Trophoblast cell (in vitro differentiated cells and primary cell): ENCODE measurements at regions not wholly inside any gene's neighbourhood (a gene's known extent, or its start where the extent isn't known, plus 50 kb on each side); places are given as distances from the start of the nearest gene placed in this dataset.

ENCODE experiments used
- DNase-seq, 2 donors: peaks; one replicate each; pipeline ENCODE4 v3.0.0-alpha.2; 2016
- H2AFZ ChIP-seq: 2 replicates; pipeline ENCODE4 v1.6.1; 2013; ENCODE audit warnings: low read length, moderate library complexity, mild to moderate bottlenecking; ENCODE audit not compliant: insufficient read depth, poor library complexity
- H2AK5ac ChIP-seq: 2 replicates; pipeline ENCODE4 v1.6.1; 2013; ENCODE audit warnings: mild to moderate bottlenecking, low read length
- H2BK120ac ChIP-seq: 2 replicates; pipeline ENCODE4 v1.6.1; 2013; ENCODE audit warnings: low read length, mild to moderate bottlenecking, moderate library complexity; ENCODE audit not compliant: insufficient read depth, poor library complexity
- H2BK12ac ChIP-seq: 2 replicates; pipeline ENCODE4 v1.6.1; 2013; ENCODE audit warnings: mild to moderate bottlenecking, low read length, moderate library complexity
- H2BK5ac ChIP-seq: 2 replicates; pipeline ENCODE4 v1.6.1; 2013; ENCODE audit warnings: low read length, low read depth, moderate library complexity, mild to moderate bottlenecking; ENCODE audit not compliant: poor library complexity
- H3K14ac ChIP-seq: 2 replicates; pipeline ENCODE4 v1.6.1; 2013; ENCODE audit warnings: mild to moderate bottlenecking, low read length
- H3K18ac ChIP-seq: 2 replicates; pipeline ENCODE4 v1.6.1; 2013; ENCODE audit warnings: mild to moderate bottlenecking, low read length
- H3K23ac ChIP-seq: 2 replicates; pipeline ENCODE4 v1.6.1; 2013; ENCODE audit warnings: low read length
- H3K27ac ChIP-seq: 2 replicates; pipeline ENCODE4 v1.5.1; 2013; ENCODE audit warnings: low read depth, mild to moderate bottlenecking, inconsistent platforms, low read length, moderate library complexity
- H3K27me3 ChIP-seq: 2 replicates; pipeline ENCODE4 v1.6.1; 2013; ENCODE audit warnings: inconsistent platforms, mild to moderate bottlenecking, low read length, moderate library complexity; ENCODE audit not compliant: insufficient read depth
- H3K36me3 ChIP-seq, 2 experiments: 1 replicate in 1 of 2; 2 replicates in 1 of 2; pipeline ENCODE4 v1.6.1; 2013; ENCODE audit warnings: low read length in 2 of 2, mild to moderate bottlenecking in 2 of 2, moderate library complexity in 1 of 2; ENCODE audit not compliant: insufficient read depth in 2 of 2, control insufficient read depth in 1 of 2
- H3K4ac ChIP-seq: 2 replicates; pipeline ENCODE4 v1.6.1; 2013; ENCODE audit warnings: low read depth, mild to moderate bottlenecking, low read length, moderate library complexity
- H3K4me1 ChIP-seq, 2 experiments: 1 replicate in 1 of 2; 2 replicates in 1 of 2; pipeline ENCODE4 v1.6.1; 2013; ENCODE audit warnings: low read length in 2 of 2, mild to moderate bottlenecking in 2 of 2, moderate library complexity in 1 of 2; ENCODE audit not compliant: insufficient read depth in 2 of 2, control insufficient read depth in 1 of 2
- H3K4me2 ChIP-seq: 2 replicates; pipeline ENCODE4 v1.6.1; 2013; ENCODE audit warnings: inconsistent platforms, mild to moderate bottlenecking, low read length, moderate library complexity
- H3K4me3 ChIP-seq: 2 replicates; pipeline ENCODE4 v1.5.1; 2013; ENCODE audit warnings: mild to moderate bottlenecking, low read depth, low read length, inconsistent platforms
- H3K79me1 ChIP-seq: one replicate; pipeline ENCODE4 v1.6.1; 2013; ENCODE audit warnings: low read length
- H3K79me2 ChIP-seq: 2 replicates; pipeline ENCODE4 v1.6.1; 2013; ENCODE audit warnings: low read length, mild to moderate bottlenecking; ENCODE audit not compliant: control insufficient read depth, insufficient read depth, poor library complexity
- H3K9ac ChIP-seq: 2 replicates; pipeline ENCODE4 v1.6.1; 2013; ENCODE audit warnings: mild to moderate bottlenecking, low read length
- H3K9me3 ChIP-seq: 2 replicates; pipeline ENCODE4 v1.6.1; 2013; ENCODE audit warnings: low read depth, mild to moderate bottlenecking, control low read depth, inconsistent platforms, low read length; ENCODE audit not compliant: insufficient read depth
- H4K12ac ChIP-seq: 2 replicates; pipeline ENCODE4 v1.6.1; 2013; ENCODE audit warnings: low read depth, mild to moderate bottlenecking, low read length, moderate library complexity
- H4K8ac ChIP-seq: 2 replicates; pipeline ENCODE4 v1.6.1; 2013; ENCODE audit warnings: low read depth, mild to moderate bottlenecking, low read length, moderate library complexity
- H4K91ac ChIP-seq: one replicate; pipeline ENCODE4 v1.6.1; 2013; ENCODE audit warnings: low read depth, mild to moderate bottlenecking, low read length, moderate library complexity
- WGBS: extraction: QIAGEN DNeasy Blood & Tissue Kit; methylation state at CpG from one replicate; pipeline ENCODE4 v1.1.7; 2013; ENCODE audit warnings: missing lambda C conversion rate; ENCODE audit not compliant: insufficient read length, insufficient coverage; ENCODE audit errors: extremely low coverage; 5-methylcytosine and 5-hydroxymethylcytosine counted together

DNA sequence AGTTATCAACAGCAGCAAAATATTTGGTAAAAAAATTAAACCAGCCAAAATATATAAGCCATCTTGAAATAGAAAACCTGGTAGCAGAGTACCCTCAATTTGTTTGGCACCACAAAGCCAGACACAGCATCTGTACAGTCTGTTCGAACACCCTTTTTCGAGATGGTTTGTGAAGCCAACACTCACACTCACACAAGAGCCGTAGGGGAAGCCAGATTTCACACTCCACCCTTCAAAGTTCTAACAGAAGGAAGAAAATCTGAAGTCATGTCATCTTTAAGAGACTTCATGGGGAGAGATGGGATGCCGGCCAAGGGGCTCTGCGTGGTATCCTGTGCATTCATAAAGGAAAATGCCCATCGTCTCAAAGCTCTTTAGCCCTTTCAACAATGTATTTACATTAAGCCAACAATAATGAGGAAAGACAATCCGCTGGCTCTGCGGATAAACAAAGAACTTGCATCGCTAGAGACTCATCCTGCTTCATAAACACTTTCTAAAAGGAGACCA lies 451.5 kb upstream of the CHST9 start:
- Histone ChIP-seq H3K14ac (no peak overlapping the region), H3K4ac (no peak overlapping the region), H2AK5ac (no peak overlapping the region), H2BK12ac (no peak overlapping the region), H3K18ac (no peak overlapping the region), H3K4me3 (no peak overlapping the region), H2BK120ac (no peak overlapping the region), H3K9ac (no peak overlapping the region), H3K79me1 (no peaks in the 10 kb centered on the region), H3K27me3 (no peaks in the 10 kb centered on the region), H4K12ac (no peak overlapping the region), H3K27ac (no peak overlapping the region), H2AFZ (no peak overlapping the region), H3K9me3 (no peaks in the 10 kb centered on the region), H4K91ac (no peak overlapping the region), H3K36me3 (no peaks in the 10 kb centered on the region), H3K79me2 (no peaks in the 10 kb centered on the region), H2BK5ac (no peak overlapping the region), H3K4me2 (no peak overlapping the region), H4K8ac (no peak overlapping the region), H3K23ac (no peak overlapping the region), H3K4me1 (no peaks in the 10 kb centered on the region)
- no peak for DNase-seq
- no CpG with 5 or more reads among the region's 9 CpGs for WGBS

DNA sequence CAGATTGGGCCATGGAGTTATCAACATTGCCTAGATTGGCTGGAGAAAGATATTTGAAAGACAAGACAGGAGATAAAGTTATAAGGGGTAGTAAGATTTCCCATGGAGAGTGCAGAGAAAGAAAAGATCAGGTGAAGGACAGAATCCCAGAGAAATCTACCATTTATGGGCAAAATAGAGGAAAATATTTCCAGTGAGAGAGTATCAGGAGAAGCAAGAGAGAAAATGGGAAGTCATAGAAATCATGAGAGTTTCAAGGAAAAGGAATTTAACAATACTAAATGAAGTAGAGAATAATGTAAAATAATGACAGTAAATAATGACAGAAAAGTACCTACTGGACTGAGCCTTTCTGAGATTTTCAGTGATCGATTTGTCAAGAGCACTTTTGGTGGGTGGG lies 447.6 kb upstream of the CHST9 start:
- Histone ChIP-seq H4K91ac (no peak overlapping the region), H4K8ac (no peak overlapping the region), H3K18ac (no peak overlapping the region), H2BK5ac (no peak overlapping the region), H3K4me2 (no peak overlapping the region), H3K36me3 (no peaks in the 10 kb centered on the region), H2BK120ac (no peak overlapping the region), H3K9me3 (no peaks in the 10 kb centered on the region), H3K27me3 (no peaks in the 10 kb centered on the region), H3K4me3 (no peak overlapping the region), H4K12ac (no peak overlapping the region), H3K79me2 (no peaks in the 10 kb centered on the region), H3K23ac (no peak overlapping the region), H3K9ac (no peak overlapping the region), H2BK12ac (no peak overlapping the region), H3K14ac (no peak overlapping the region), H3K4me1 (peaks cover 0 to 2% of the 10 kb centered on the region in 2 experiments), H3K27ac (no peak overlapping the region), H2AFZ (no peak overlapping the region), H2AK5ac (no peak overlapping the region), H3K79me1 (no peaks in the 10 kb centered on the region), H3K4ac (no peak overlapping the region)
- no peak for DNase-seq
- no CpG with 5 or more reads among the region's 1 CpG for WGBS

- no peak overlapping the region for H4K8ac ChIP-seq
- no peak overlapping the region for H3K4me2 ChIP-seq
- no peak overlapping the region for H2BK5ac ChIP-seq
- no peaks in the 10 kb centered on the region for H3K79me1 ChIP-seq
- no peak overlapping the region for H4K12ac ChIP-seq
- WGBS, result no CpG with 5 or more reads among the region's 4 CpGs
- H3K79me2 ChIP-seq, result no peaks in the 10 kb centered on the region
- H3K27ac ChIP-seq, result no peak overlapping the region
- no peak overlapping the region for H3K23ac ChIP-seq
- H2AK5ac ChIP-seq, result no peak overlapping the region
- DNase-seq, result no peak
- H3K4me3 ChIP-seq, result no peak overlapping the region
- H3K9me3 ChIP-seq, result no peaks in the 10 kb centered on the region
- H2AFZ ChIP-seq, result no peak overlapping the region
- no peak overlapping the region for H2BK12ac ChIP-seq
- H2BK120ac ChIP-seq, result no peak overlapping the region
- no peaks in the 10 kb centered on the region for H3K36me3 ChIP-seq
- no peak overlapping the region for H4K91ac ChIP-seq
- no peak overlapping the region for H3K14ac ChIP-seq
- H3K4me1 ChIP-seq, result peaks cover 0 to 2% of the 10 kb centered on the region in 2 experiments
- no peak overlapping the region for H3K18ac ChIP-seq
- H3K9ac ChIP-seq, result no peak overlapping the region
- H3K27me3 ChIP-seq, result no peaks in the 10 kb centered on the region
- H3K4ac ChIP-seq, result no peak overlapping the region
These were observed 442.8 kb upstream of the CHST9 start for GRCh38 chr18:27627927-27628326.

GRCh38 chr18:27621236-27621890 lies 436.3 kb upstream of the CHST9 start:
- Histone ChIP-seq H4K91ac (no peak overlapping the region), H4K8ac (no peak overlapping the region), H3K4me3 (no peak overlapping the region), H2AFZ (no peak overlapping the region), H3K4me2 (no peak overlapping the region), H3K9ac (no peak overlapping the region), H3K14ac (no peak overlapping the region), H3K27me3 (no peaks in the 10 kb centered on the region), H3K4me1 (no peaks in the 10 kb centered on the region), H3K9me3 (no peaks in the 10 kb centered on the region), H3K23ac (no peak overlapping the region), H3K4ac (no peak overlapping the region), H3K79me2 (no peaks in the 10 kb centered on the region), H2BK12ac (no peak overlapping the region), H4K12ac (no peak overlapping the region), H3K18ac (no peak overlapping the region), H2AK5ac (no peak overlapping the region), H3K27ac (no peak overlapping the region), H3K36me3 (no peaks in the 10 kb centered on the region), H3K79me1 (no peaks in the 10 kb centered on the region), H2BK5ac (no peak overlapping the region), H2BK120ac (no peak overlapping the region)
- DNase-seq, result no peak
- WGBS, result no CpG with 5 or more reads among the region's 2 CpGs
